Sigmoid colon (tissue), 6 donors: ENCODE measurements at regions not wholly inside any gene's neighbourhood (a gene's known extent, or its start where the extent isn't known, plus 50 kb on each side); places are given as distances from the start of the nearest gene placed in this dataset.

Experiments
- DNase-seq: peaks from one replicate; pipeline ENCODE4 v3.0.0-alpha.2; 2019
- H3K27ac ChIP-seq, 4 donors: fragments of 200-600 bp; sonication (generic); one replicate each; pipeline ENCODE4 v1.5.1; 2016 to 2019; ENCODE audit warnings: mild to moderate bottlenecking in 1 of 4
- H3K27me3 ChIP-seq, 3 donors: fragments of 200-600 bp; sonication (generic); one replicate each; pipeline ENCODE4 v1.5.1; 2019; ENCODE audit warnings: mild to moderate bottlenecking in 1 of 3
- H3K36me3 ChIP-seq, 4 donors: fragments of 200-600 bp; sonication (generic); one replicate each; pipeline ENCODE4 v1.5.1; 2016 to 2019
- H3K4me1 ChIP-seq, 4 donors: fragments of 200-600 bp; sonication (generic); one replicate each; pipeline ENCODE4 v1.5.1; 2017 to 2019
- H3K4me3 ChIP-seq, 4 donors: fragments of 200-600 bp; sonication (generic); one replicate each; pipeline ENCODE4 v1.5.1; 2017 to 2019; ENCODE audit warnings: mild to moderate bottlenecking in 2 of 4, moderate library complexity in 1 of 4
- H3K9me3 ChIP-seq, 4 donors: fragments of 200-600 bp in 3 of 4; sonication (generic) in 3 of 4; one replicate each; pipeline versions ENCODE4 v1.5.1 to v1.6.1; 2013 to 2019
- CTCF ChIP-seq, 4 experiments: fragments of 450-650 bp in 3 of 4; fragments of 200-600 bp in 1 of 4; IDR thresholded peaks; one replicate each; pipeline ENCODE4 v1.5.1; 2016 to 2019; ENCODE audit warnings: antibody characterized with exemption in 4 of 4, mild to moderate bottlenecking in 3 of 4, moderate library complexity in 2 of 4
- EP300 ChIP-seq, 4 donors: sonication (generic); formaldehyde crosslinking; IDR thresholded peaks; one replicate each; pipeline ENCODE4 v1.6.1; 2017; ENCODE audit warnings: antibody characterized with exemption in 4 of 4
- POLR2A ChIP-seq, 2 donors: fragments of 450-650 bp; IDR thresholded peaks; one replicate each; pipeline ENCODE4 v1.6.1; 2016; ENCODE audit warnings: antibody characterized with exemption in 2 of 2, mild to moderate bottlenecking in 2 of 2, moderate library complexity in 2 of 2
- POLR2AphosphoS5 ChIP-seq, 4 donors: sonication (generic); formaldehyde crosslinking; IDR thresholded peaks; one replicate each; pipeline ENCODE4 v1.6.1; 2017; ENCODE audit warnings: antibody characterized with exemption in 4 of 4
- WGBS, 2 donors: extraction: QIAGEN DNeasy Blood & Tissue Kit; methylation state at CpG; one replicate each; pipeline ENCODE4 v1.1.7; 2013; 5-methylcytosine and 5-hydroxymethylcytosine counted together
- intact Hi-C: fragments of 100-400 bp; cut with DNase I; formaldehyde crosslinking; loops from one replicate; pipeline ENCODE4 v1.15.1; 2023
- donor health status: healthy with polysubstance abuse.
- donor health status: healthy.

- 81 to 84% methylated on average over 8 of the region's 8 CpGs for WGBS, 2 donors
- Histone ChIP-seq H3K4me3 (no peak overlapping the region), H3K36me3 (no peaks in the 10 kb centered on the region), H3K9me3 (peaks cover 0 to 6% (median 2%) of the 10 kb centered on the region in 4 donors), H3K27me3 (no peaks in the 10 kb centered on the region), H3K4me1 (no peaks in the 10 kb centered on the region), H3K27ac (no peak overlapping the region)
- TF ChIP-seq EP300 (IDR thresholded peaks at IDR 0.05) (no peak), POLR2A (IDR thresholded peaks at IDR 0.05) (no peak), POLR2AphosphoS5 (IDR thresholded peaks at IDR 0.05) (no peak), CTCF (IDR thresholded peaks at IDR 0.05) (no peak)
- intact Hi-C loops: no loop called here
- no peak for DNase-seq
These were observed 290.5 kb upstream of the TAS2R1 start for GRCh38 chr5:9920697-9921096.

- WGBS, 2 donors: 66 to 74% methylated on average over 11 of the region's 11 CpGs
- Histone ChIP-seq H3K9me3 (peaks cover 0 to 6% (median 2%) of the 10 kb centered on the region in 4 donors), H3K4me3 (no peak overlapping the region), H3K4me1 (no peaks in the 10 kb centered on the region), H3K27me3 (no peaks in the 10 kb centered on the region), H3K36me3 (no peaks in the 10 kb centered on the region), H3K27ac (no peak overlapping the region)
- no peak for DNase-seq
- TF ChIP-seq POLR2AphosphoS5 (IDR thresholded peaks at IDR 0.05): no peak
- no peak for TF ChIP-seq CTCF (IDR thresholded peaks at IDR 0.05)
- no peak for TF ChIP-seq EP300 (IDR thresholded peaks at IDR 0.05)
- TF ChIP-seq POLR2A (IDR thresholded peaks at IDR 0.05): no peak
- intact Hi-C loops: no loop called here
These were observed 289.3 kb upstream of the TAS2R1 start for GRCh38 chr5:9919306-9920030.

- Histone ChIP-seq H3K9me3 (no peaks in the 10 kb centered on the region), H3K4me1 (no peaks in the 10 kb centered on the region), H3K27me3 (no peaks in the 10 kb centered on the region), H3K36me3 (no peaks in the 10 kb centered on the region), H3K4me3 (no peak overlapping the region), H3K27ac (no peak overlapping the region)
- intact Hi-C loops: no loop called here
- 48 to 59% methylated on average over 1 of the region's 1 CpG for WGBS, 2 donors
- no peak for DNase-seq
- TF ChIP-seq POLR2AphosphoS5 (IDR thresholded peaks at IDR 0.05) (no peak), CTCF (IDR thresholded peaks at IDR 0.05) (no peak), EP300 (IDR thresholded peaks at IDR 0.05) (no peak), POLR2A (IDR thresholded peaks at IDR 0.05) (no peak)
These were observed 275.5 kb upstream of the TAS2R1 start for GRCh38 chr5:9905661-9906060.

- Histone ChIP-seq H3K36me3 (no peaks in the 10 kb centered on the region), H3K27ac (no peak overlapping the region), H3K9me3 (no peaks in the 10 kb centered on the region), H3K4me3 (no peak overlapping the region), H3K27me3 (no peaks in the 10 kb centered on the region), H3K4me1 (no peaks in the 10 kb centered on the region)
- no peak for TF ChIP-seq POLR2AphosphoS5 (IDR thresholded peaks at IDR 0.05)
- TF ChIP-seq CTCF (IDR thresholded peaks at IDR 0.05): no peak
- no peak for TF ChIP-seq EP300 (IDR thresholded peaks at IDR 0.05)
- no peak for TF ChIP-seq POLR2A (IDR thresholded peaks at IDR 0.05)
- intact Hi-C loops: no loop called here
- DNase-seq: no peak
These were observed 273.6 kb upstream of the TAS2R1 start for GRCh38 chr5:9903801-9904200.

GRCh38 chr5:9898319-9898718, 268.2 kb upstream of the TAS2R1 start:
- Histone ChIP-seq H3K9me3 (no peaks in the 10 kb centered on the region), H3K4me3 (no peak overlapping the region), H3K27me3 (no peaks in the 10 kb centered on the region), H3K4me1 (no peaks in the 10 kb centered on the region), H3K36me3 (no peaks in the 10 kb centered on the region), H3K27ac (no peak overlapping the region)
- DNase-seq: no peak
- intact Hi-C loops: no loop called here
- 31 to 52% methylated on average over 4 of the region's 4 CpGs for WGBS, 2 donors
- TF ChIP-seq POLR2AphosphoS5 (IDR thresholded peaks at IDR 0.05) (no peak), POLR2A (IDR thresholded peaks at IDR 0.05) (no peak), EP300 (IDR thresholded peaks at IDR 0.05) (no peak), CTCF (IDR thresholded peaks at IDR 0.05) (no peak)
